Stomach (tissue), 8 donors: ENCODE measurements at regions not wholly inside any gene's neighbourhood (a gene's known extent, or its start where the extent isn't known, plus 50 kb on each side); places are given as distances from the start of the nearest gene placed in this dataset.

ENCODE experiments used
- DNase-seq, 2 donors: peaks; one replicate each; pipeline versions ENCODE4 v3.0.0 to v3.0.0-alpha.2; 2013 to 2019
- H3K27ac ChIP-seq, 5 donors: fragments of 200-600 bp in 4 of 5; sonication (generic) in 4 of 5; one replicate each; pipeline ENCODE4 v1.5.1; 2013 to 2019; ENCODE audit warnings: mild to moderate bottlenecking in 1 of 5, moderate library complexity in 1 of 5
- H3K27me3 ChIP-seq, 3 donors: fragments of 200-600 bp; sonication (generic); one replicate each; pipeline ENCODE4 v1.5.1; 2017 to 2019; ENCODE audit warnings: mixed run types in 1 of 3
- H3K36me3 ChIP-seq, 4 donors: fragments of 200-600 bp; sonication (generic); 1 replicate in 3 of 4; 2 replicates in 1 of 4; pipeline ENCODE4 v1.5.1; 2016 to 2019
- H3K4me1 ChIP-seq, 4 donors: fragments of 200-600 bp; sonication (generic); one replicate each; pipeline ENCODE4 v1.5.1; 2016 to 2019
- H3K4me3 ChIP-seq, 4 donors: fragments of 200-600 bp; sonication (generic) in 3 of 4; one replicate each; pipeline ENCODE4 v1.5.1; 2016 to 2019; ENCODE audit warnings: mild to moderate bottlenecking in 1 of 4
- H3K9me3 ChIP-seq, 4 donors: fragments of 200-600 bp; sonication (generic); one replicate each; pipeline ENCODE4 v1.5.1; 2016 to 2019
- EP300 ChIP-seq: sonication (generic); formaldehyde crosslinking; IDR thresholded peaks from one replicate; pipeline ENCODE4 v1.6.1; 2017; ENCODE audit warnings: antibody characterized with exemption
- POLR2A ChIP-seq, 4 donors: fragments of 450-650 bp; IDR thresholded peaks; one replicate each; pipeline ENCODE4 v1.6.1; 2016; ENCODE audit warnings: antibody characterized with exemption in 4 of 4, control low read depth in 2 of 4, mild to moderate bottlenecking in 1 of 4, moderate library complexity in 1 of 4
- POLR2AphosphoS5 ChIP-seq, 3 donors: sonication (generic); formaldehyde crosslinking; IDR thresholded peaks; one replicate each; pipeline ENCODE4 v1.6.1; 2016; ENCODE audit warnings: antibody characterized with exemption in 3 of 3
- whole genome bisulfite sequencing, 5 donors: extraction: QIAGEN DNeasy Blood & Tissue Kit in 3 of 5; methylation state at CpG; one replicate each; pipeline versions ENCODE4 v1.1.5 to v1.1.7; 2013 to 2018; 5-methylcytosine and 5-hydroxymethylcytosine counted together
- intact Hi-C: fragments of 100-400 bp; cut with DNase I; formaldehyde crosslinking; loops from one replicate; pipeline ENCODE4 v1.15.1; 2023; ENCODE audit warnings: low total_unique reads
- TF ChIP-seq, protein P1 (sequence below), 7 experiments: fragments of 450-650 bp in 4 of 7; fragments of 200-600 bp in 3 of 7; sonication (generic) in 3 of 7; IDR thresholded peaks; one replicate each; pipeline ENCODE4 v1.5.1; 2016 to 2019; ENCODE audit warnings: antibody characterized with exemption in 7 of 7, control low read depth in 2 of 7, mild to moderate bottlenecking in 1 of 7
- donor health status: healthy with polysubstance abuse.
- donor health status: Bipolar disorder and iron deficiency.
- donor health status: healthy.

GRCh38 chr15:39180483-39180933, 400.4 kb upstream of the THBS1 start:
- peaks cover 0 to 24% (median 11%) of the 10 kb centered on the region in 4 donors for H3K4me1 ChIP-seq
- intact Hi-C loops = no loop called here
- DNase-seq = peak in 1 of 2 donors; percentile 75
- no peaks in the 10 kb centered on the region for H3K9me3 ChIP-seq
- TF ChIP-seq POLR2A (IDR thresholded peaks at IDR 0.05) = no peak
- TF ChIP-seq POLR2AphosphoS5 (IDR thresholded peaks at IDR 0.05) = no peak
- no peak for TF ChIP-seq EP300
- TF ChIP-seq, protein P1, sequence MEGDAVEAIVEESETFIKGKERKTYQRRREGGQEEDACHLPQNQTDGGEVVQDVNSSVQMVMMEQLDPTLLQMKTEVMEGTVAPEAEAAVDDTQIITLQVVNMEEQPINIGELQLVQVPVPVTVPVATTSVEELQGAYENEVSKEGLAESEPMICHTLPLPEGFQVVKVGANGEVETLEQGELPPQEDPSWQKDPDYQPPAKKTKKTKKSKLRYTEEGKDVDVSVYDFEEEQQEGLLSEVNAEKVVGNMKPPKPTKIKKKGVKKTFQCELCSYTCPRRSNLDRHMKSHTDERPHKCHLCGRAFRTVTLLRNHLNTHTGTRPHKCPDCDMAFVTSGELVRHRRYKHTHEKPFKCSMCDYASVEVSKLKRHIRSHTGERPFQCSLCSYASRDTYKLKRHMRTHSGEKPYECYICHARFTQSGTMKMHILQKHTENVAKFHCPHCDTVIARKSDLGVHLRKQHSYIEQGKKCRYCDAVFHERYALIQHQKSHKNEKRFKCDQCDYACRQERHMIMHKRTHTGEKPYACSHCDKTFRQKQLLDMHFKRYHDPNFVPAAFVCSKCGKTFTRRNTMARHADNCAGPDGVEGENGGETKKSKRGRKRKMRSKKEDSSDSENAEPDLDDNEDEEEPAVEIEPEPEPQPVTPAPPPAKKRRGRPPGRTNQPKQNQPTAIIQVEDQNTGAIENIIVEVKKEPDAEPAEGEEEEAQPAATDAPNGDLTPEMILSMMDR (IDR thresholded peaks at IDR 0.05) = no peak
- H3K27me3 ChIP-seq = no peaks in the 10 kb centered on the region
- no peak overlapping the region for H3K27ac ChIP-seq
- no peaks in the 10 kb centered on the region for H3K36me3 ChIP-seq
- H3K4me3 ChIP-seq = no peak overlapping the region

GRCh38 chr15:39181056-39181747, 399.7 kb upstream of the THBS1 start:
- Histone ChIP-seq H3K4me3 (no peak overlapping the region), H3K27ac (no peak overlapping the region), H3K36me3 (no peaks in the 10 kb centered on the region), H3K9me3 (no peaks in the 10 kb centered on the region), H3K4me1 (peaks cover 0 to 24% (median 11%) of the 10 kb centered on the region in 4 donors), H3K27me3 (no peaks in the 10 kb centered on the region)
- 16 to 64% (median 56%) methylated on average over 1 of the region's 1 CpG for WGBS, 5 donors
- intact Hi-C loops = no loop called here
- TF ChIP-seq POLR2AphosphoS5 (IDR thresholded peaks at IDR 0.05) = no peak
- TF ChIP-seq POLR2A (IDR thresholded peaks at IDR 0.05) = no peak
- TF ChIP-seq, protein P1 (IDR thresholded peaks at IDR 0.05) = no peak
- no peak for TF ChIP-seq EP300
- peak in 1 of 2 donors; percentile 64 for DNase-seq

GRCh38 chr15:39181940-39182339, 398.9 kb upstream of the THBS1 start:
- Histone ChIP-seq H3K27ac (no peak overlapping the region), H3K27me3 (no peaks in the 10 kb centered on the region), H3K4me1 (peaks cover 0 to 24% (median 11%) of the 10 kb centered on the region in 4 donors), H3K36me3 (no peaks in the 10 kb centered on the region), H3K9me3 (no peaks in the 10 kb centered on the region), H3K4me3 (no peak overlapping the region)
- intact Hi-C loops = no loop called here
- peak in 1 of 2 donors; percentile 59 for DNase-seq
- 31 to 49% (median 36%) methylated on average over 2 of the region's 2 CpGs for WGBS, 5 donors
- TF ChIP-seq, protein P1 (IDR thresholded peaks at IDR 0.05) = no peak
- no peak for TF ChIP-seq POLR2A (IDR thresholded peaks at IDR 0.05)

DNA sequence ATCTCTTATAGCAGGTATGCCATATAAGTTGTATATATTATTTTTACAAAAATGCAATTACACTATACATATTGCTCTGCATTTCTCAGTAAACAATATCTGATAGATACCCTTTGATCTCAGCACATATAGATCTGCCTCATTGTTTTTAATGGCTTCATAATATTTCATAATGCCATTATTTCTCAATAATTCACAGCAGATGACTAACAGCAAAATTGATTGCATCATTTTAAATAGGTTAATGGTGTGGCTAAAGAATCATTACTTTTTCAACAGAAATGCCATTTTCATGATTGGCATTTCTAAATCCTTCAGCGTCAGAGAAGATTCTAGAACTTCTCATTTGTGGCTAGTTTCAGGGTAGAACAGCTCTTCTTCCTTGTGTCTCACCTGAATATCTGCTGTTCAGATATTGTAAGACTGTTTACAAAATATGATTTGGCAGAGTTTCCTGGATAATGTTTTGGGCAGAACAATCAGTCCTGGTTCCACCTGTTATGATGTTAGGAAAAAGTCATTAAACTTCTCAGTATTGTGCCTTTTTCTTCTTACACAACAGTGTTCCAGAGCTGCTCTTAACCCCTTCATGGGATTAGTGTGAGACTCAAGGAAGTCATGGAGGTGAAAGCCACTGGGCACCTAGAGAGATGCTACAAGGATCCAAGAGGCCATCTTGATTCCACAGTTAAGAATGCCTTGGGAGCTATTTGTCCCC, 397.6 kb upstream of the THBS1 start:
- 74 to 93% (median 90%) methylated on average over 1 of the region's 1 CpG for WGBS, 5 donors
- Histone ChIP-seq H3K27me3 (no peaks in the 10 kb centered on the region), H3K27ac (no peak overlapping the region), H3K4me1 (peaks cover 0 to 24% (median 11%) of the 10 kb centered on the region in 4 donors), H3K9me3 (no peaks in the 10 kb centered on the region), H3K4me3 (no peak overlapping the region), H3K36me3 (no peaks in the 10 kb centered on the region)
- no peak for DNase-seq
- TF ChIP-seq EP300 (no peak), POLR2A (IDR thresholded peaks at IDR 0.05) (no peak), POLR2AphosphoS5 (IDR thresholded peaks at IDR 0.05) (no peak)
- TF ChIP-seq, protein P1 (IDR thresholded peaks at IDR 0.05) = no peak
- intact Hi-C loops = no loop called here
